ENCODE measurements at regions not wholly inside any gene's neighbourhood (a gene's known extent, or its start where the extent isn't known, plus 50 kb on each side); places are given as distances from the start of the nearest gene placed in this dataset.

DNA sequence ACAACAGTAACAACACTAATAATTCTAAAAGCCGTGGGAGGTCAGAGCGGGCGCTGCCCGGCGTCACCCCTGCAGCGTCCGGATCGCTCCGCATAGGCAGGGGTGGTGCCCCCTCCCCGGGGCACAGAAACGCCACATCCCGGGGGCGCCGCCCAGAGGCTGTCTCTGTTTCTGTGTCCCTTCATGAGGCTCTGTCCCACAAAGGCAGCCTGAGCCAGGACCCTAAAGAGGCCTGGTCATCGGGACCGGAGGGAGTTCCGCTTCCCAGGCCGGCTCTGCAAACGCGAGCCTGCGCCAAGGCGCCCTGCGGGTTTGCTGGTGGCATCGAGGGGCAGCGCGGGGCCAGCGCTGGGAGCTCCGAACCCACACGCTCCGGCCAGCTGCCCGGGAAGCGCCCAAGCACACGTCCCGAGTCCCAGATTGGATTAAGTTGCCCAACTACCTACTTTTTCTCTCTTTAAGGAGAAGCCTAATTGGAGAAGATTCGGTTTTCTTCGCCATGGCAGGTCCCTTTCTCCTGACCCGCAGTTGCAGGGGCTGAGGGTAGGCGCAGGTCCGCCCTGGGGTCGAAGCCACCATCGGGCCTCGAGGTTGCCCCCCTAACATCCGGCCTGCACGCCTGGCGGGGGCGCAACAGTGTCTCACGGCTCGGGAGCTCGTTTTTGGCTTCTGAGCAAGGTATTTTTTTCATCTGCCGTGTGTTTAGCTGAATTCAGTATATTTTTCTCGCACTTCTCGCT, 421.7 kb downstream of the VRK1 start:
- intact Hi-C loops (cut with micrococcal nuclease): no loop called here
- DNase-seq (no peak), ATAC-seq (no peak)

GRCh38 chr14:97219431-97220017, 422.3 kb downstream of the VRK1 start:
- no peak for ATAC-seq
- DNase-seq: no peak
- intact Hi-C loops (cut with micrococcal nuclease): no loop called here

DNA sequence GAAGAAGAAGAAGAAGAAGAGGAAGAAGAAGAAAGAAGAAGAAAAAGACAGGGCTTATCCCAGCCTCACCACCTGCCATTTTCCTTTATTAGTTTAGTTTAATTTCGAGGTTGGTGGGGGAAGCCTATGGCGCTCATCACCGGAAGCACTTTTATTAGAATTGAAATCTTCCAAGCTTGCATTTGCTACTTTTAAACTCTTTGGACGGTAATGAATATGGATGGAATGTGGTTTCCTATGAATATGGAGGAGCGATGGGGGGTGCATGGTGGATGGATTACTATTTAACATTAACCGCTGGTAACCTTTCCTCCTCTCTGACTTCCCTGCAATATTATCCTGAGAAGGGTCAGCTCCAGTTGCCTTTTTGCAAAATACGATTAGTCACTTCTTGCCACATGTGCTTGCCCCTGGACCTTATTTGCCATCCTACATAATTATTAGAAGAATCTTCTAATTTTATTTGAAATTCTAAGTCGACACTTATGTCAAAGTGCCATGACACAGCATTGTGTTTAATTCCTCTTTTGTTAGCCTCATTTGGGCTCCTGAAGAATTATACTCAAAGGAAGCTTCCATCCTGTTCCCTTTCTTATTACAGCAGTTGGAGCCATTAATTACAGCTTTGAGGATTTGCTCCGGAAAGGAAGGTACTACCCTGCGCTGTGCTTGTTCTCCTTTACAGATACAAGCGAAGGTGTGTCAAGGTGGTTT, 424.5 kb downstream of the VRK1 start:
- no peak for DNase-seq
- ATAC-seq: no peak
- intact Hi-C loops (cut with micrococcal nuclease): no loop called here

DNA sequence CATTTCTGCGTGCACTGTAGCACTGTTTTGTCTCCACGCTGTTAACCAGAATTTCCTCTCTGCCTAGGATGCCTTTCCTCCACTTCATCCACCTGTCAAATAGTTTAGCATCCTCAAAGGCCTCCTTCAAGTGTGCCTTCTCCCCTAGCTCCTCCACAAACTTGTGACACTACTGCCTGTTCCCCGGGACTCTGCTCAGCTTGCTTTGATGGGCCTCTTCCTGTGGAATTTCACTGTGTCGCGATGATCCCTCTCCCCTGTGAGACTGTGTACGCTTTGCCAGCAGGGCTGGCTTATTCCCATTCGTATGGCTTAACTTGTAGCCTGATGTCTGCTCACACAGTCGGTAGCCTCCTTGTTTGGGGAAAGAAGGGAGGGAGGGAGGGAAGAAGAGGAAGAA, 426.8 kb downstream of the VRK1 start:
- no peak for ATAC-seq
- intact Hi-C loops (cut with micrococcal nuclease): no loop called here
- DNase-seq: no peak

DNA sequence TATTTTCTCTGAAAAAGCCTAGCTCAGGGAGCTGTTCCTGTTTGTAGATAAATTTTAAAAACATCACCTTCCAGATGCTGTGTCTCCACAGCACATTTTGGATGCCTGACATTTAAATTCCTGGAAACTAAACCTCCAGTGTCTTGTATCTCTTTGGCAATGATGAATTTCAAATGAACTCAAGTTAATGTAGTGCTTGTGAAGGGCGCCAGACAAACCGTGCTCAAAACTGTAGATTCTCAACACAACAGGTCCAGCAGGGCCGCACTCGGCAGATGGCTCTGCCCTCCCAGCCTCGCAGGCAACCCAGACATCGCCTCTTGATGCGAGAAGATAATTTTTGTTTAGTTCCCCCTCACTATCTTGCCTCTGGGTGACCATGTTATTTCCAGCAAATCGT, 432.9 kb downstream of the VRK1 start:
- intact Hi-C loops (cut with micrococcal nuclease): no loop called here
- ATAC-seq: no peak
- DNase-seq: no peak

GRCh38 chr14:97233319-97233985, 436.3 kb downstream of the VRK1 start:
- intact Hi-C loops (cut with micrococcal nuclease): no loop called here
- DNase-seq: no peak
- no peak for ATAC-seq

DNA sequence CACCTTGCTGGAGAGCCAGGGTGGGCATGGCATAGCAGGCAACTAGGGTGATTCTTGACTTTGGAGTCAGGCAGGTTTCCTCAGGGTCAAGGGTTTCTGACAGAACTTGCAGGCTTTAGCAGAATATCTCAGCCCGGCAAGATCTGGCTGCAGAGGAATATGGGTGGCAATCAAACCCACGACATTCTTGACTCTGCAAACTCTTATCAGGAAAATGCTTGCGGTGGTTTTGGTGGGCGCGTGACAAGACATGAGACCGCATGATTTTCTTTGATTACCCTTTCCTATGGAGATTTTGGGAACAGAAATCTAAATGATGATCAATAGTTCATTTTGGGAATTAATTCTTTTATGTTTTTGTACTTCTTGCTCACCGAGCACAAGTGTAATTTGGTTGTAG, 449.5 kb downstream of the VRK1 start:
- ATAC-seq: no peak
- DNase-seq: no peak
- intact Hi-C loops (cut with micrococcal nuclease): no loop called here

DNA sequence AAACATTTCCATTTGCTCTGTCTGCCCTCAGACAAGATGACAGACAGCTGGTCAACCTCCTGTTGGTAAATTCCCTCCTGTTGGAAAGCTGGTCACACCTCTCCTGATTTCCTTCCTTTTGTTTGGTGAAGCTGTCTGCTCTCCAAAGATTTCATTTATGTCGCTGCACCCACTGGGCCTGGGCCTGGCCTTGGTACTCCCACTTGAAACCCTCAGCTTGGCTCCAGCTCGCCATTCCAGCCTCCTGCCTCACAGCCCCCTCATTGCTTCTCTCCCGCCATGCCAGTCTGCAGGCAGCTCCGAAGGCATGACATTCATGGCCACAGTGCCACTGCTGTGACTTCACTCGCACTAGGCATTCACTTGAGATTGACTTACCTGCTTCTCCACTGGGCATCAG, 451.8 kb downstream of the VRK1 start:
- DNase-seq (no peak), ATAC-seq (no peak)
- intact Hi-C loops (cut with micrococcal nuclease): no loop called here

DNA sequence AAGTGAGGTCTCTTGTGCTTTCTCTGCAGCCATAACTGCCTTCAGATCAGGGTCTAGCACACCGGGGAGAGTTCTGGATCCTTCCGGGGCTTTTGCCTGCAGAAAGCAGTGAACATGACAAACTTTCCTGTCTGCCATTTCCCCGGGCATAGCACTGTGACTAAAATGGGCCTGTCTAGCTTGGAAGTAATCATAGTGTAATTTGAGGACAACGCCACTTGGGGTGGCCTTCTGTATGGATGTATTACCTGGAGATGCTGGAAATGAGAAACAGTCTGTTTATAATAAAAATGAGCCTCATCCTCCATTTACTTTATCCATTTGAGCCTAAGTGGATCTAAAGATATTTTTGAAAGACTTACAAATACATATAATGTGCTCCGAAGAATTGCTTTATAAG, 453.7 kb downstream of the VRK1 start:
- DNase-seq (no peak), ATAC-seq (no peak)
- intact Hi-C loops (cut with micrococcal nuclease): no loop called here

DNA sequence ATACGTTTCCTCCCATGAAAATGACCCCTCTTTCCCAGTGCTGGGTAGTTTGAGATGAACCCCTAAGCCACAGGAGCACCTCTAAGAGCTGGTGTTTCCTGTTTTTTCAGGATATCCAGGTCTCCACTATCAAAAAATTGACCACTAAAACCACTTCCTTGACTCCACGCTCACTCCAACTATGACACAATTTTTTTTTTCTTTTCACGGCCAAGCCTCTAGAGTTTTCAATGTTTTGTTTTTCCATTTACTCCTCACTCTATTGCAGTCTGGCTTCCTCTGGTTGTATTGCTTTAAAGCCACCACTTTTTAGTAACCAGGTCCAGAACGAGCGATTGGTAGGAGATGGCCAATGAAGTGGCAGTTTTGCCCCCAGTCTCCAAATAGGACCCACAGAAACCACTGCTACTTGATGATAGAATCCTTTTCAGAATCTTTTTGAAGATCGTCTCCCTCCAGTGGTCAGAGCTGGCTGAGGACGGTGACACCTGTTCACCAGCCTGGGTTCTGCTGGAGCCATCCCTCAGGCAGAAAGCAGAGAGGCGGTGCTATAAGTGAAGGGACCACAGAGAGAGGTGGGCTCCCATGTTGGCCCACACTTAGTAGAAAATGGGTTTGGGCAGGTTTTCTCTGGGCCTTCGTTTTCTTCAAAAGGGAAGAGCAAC, 454.4 kb downstream of the VRK1 start:
- no peak for ATAC-seq
- intact Hi-C loops (cut with micrococcal nuclease): no loop called here
- no peak for DNase-seq

GRCh38 chr14:97253756-97254155, 456.6 kb downstream of the VRK1 start:
- ATAC-seq (no peak), DNase-seq (no peak)
- intact Hi-C loops (cut with micrococcal nuclease): no loop called here

- DNase-seq (no peak), ATAC-seq (no peak)
- intact Hi-C loops (cut with micrococcal nuclease): no loop called here
Observed at GRCh38 chr14:97262336-97262735, 465.2 kb downstream of the VRK1 start.

GRCh38 chr14:97264516-97265230, 467.5 kb downstream of the VRK1 start:
- intact Hi-C loops (cut with micrococcal nuclease): no loop called here
- ATAC-seq: no peak
- DNase-seq: no peak

DNA sequence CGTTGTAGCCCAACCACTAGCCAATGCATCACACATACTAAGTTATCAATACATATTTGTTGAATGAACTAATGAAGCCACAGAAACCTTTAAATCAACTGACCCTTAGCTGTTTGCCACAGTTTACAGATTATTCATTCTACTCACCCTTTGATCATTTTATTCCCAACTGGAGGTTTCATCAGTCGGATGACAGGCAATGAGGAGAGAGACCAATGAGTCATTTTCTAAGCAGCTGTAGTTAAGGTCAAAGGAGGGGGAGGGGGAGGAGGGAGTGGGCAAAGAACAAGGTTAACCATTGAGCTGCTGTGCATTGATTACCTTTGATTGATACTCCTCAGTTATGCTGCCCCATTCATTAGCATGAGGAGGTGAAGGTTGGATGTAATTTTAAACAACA, 469.5 kb downstream of the VRK1 start:
- ATAC-seq (no peak), DNase-seq (no peak)
- intact Hi-C loops (cut with micrococcal nuclease): no loop called here

- no peak for DNase-seq
- no peak for ATAC-seq
- intact Hi-C loops (cut with micrococcal nuclease): no loop called here
Observed at GRCh38 chr14:97267509-97267908, 470.3 kb downstream of the VRK1 start.

- intact Hi-C loops (cut with micrococcal nuclease): no loop called here
- no peak for ATAC-seq
- no peak for DNase-seq
Observed at GRCh38 chr14:97268097-97268496, 470.9 kb downstream of the VRK1 start.

DNA sequence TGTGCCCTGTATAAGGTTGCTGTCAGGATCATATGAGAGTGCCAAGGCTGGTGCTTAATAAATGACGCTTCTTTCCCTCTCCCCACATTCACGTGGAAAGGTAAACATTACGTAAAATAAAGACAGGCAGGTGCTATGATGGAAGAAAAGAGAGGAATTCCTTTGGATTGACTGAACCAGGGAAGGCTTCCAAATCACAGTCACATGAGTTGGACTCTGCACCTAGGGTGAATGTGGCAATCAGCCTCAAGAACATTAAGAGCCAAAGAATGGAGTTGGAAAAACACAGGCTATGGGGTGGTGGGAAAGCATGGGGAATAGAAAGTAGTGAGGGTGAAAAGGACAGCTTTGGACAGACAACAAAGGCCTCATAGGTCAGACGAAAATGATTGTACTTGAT, 473.1 kb downstream of the VRK1 start:
- intact Hi-C loops (cut with micrococcal nuclease): no loop called here
- ATAC-seq (no peak), DNase-seq (no peak)

- intact Hi-C loops (cut with micrococcal nuclease): no loop called here
- no peak for DNase-seq
- ATAC-seq: no peak
Observed at GRCh38 chr14:97271451-97271960, 474.3 kb downstream of the VRK1 start.

DNA sequence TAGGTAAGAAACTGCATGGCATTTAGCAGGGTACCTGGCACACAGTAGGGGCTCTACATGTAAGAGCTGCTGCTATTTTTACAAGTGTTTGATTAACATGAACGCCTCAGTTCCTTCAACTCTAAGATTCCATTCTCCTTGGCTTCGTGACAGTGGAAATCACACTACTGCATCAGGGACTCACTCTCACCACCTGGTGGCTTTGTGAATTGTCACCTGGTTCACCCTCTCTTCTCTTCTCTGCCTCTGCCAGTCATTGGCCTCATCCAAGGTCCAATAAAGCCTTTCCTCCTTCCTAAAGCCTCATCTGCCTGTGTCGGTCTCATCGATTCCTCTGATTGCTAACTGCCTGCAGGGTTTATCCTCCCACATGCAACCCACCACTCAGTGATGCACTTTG, 476.4 kb downstream of the VRK1 start:
- no peak for ATAC-seq
- intact Hi-C loops (cut with micrococcal nuclease): no loop called here
- no peak for DNase-seq

Data from left ventricle myocardium superior (tissue), 1 donor.